HG02840 (cell line): ENCODE measurements at regions not wholly inside any gene's neighbourhood (a gene's known extent, or its start where the extent isn't known, plus 50 kb on each side); places are given as distances from the start of the nearest gene placed in this dataset.

ENCODE experiments used
- ATAC-seq: cut with Tn5 transposase; IDR thresholded peaks from one replicate; pipeline ENCODE4 v1.9.1; 2021; ENCODE audit warnings: mild to moderate bottlenecking, moderate library complexity, moderate number of reproducible peaks; ENCODE audit not compliant: unreplicated experiment, low FRiP score

GRCh38 chr1:79663916-79664315, 657.4 kb upstream of the ADGRL4 start:
- ATAC-seq = no peak

GRCh38 chr1:79662596-79662995, 656.1 kb upstream of the ADGRL4 start:
- ATAC-seq = no peak

GRCh38 chr1:79660129-79660528, 653.6 kb upstream of the ADGRL4 start:
- no peak for ATAC-seq

GRCh38 chr1:79657951-79658658, 651.6 kb upstream of the ADGRL4 start:
- ATAC-seq = no peak

- no peak for ATAC-seq
Observed at GRCh38 chr1:79655876-79656275, 649.3 kb upstream of the ADGRL4 start.

GRCh38 chr1:79652426-79652825, 645.9 kb upstream of the ADGRL4 start:
- no peak for ATAC-seq

- ATAC-seq = no peak
Observed at GRCh38 chr1:79648126-79648525, 641.6 kb upstream of the ADGRL4 start.

GRCh38 chr1:79646880-79647279, 640.4 kb upstream of the ADGRL4 start:
- ATAC-seq = no peak

GRCh38 chr1:79638382-79638781, 631.9 kb upstream of the ADGRL4 start:
- peak; percentile 98 for ATAC-seq

GRCh38 chr1:79633456-79633855, 626.9 kb upstream of the ADGRL4 start:
- no peak for ATAC-seq

- ATAC-seq = no peak
Observed at GRCh38 chr1:79629414-79629813, 622.9 kb upstream of the ADGRL4 start.

GRCh38 chr1:79617777-79618176, 611.2 kb upstream of the ADGRL4 start:
- no peak for ATAC-seq

- no peak for ATAC-seq
Observed at GRCh38 chr1:79614762-79615161, 608.2 kb upstream of the ADGRL4 start.

- ATAC-seq = no peak
Observed at GRCh38 chr1:79614106-79614505, 607.6 kb upstream of the ADGRL4 start.

- ATAC-seq = no peak
Observed at GRCh38 chr1:79613046-79613445, 606.5 kb upstream of the ADGRL4 start.

- ATAC-seq = no peak
Observed at GRCh38 chr1:79604490-79605198, 598.1 kb upstream of the ADGRL4 start.

GRCh38 chr1:79603843-79604242, 597.3 kb upstream of the ADGRL4 start:
- ATAC-seq = no peak

GRCh38 chr1:79599257-79599656, 592.7 kb upstream of the ADGRL4 start:
- ATAC-seq = no peak

GRCh38 chr1:79595931-79596330, 589.4 kb upstream of the ADGRL4 start:
- no peak for ATAC-seq

GRCh38 chr1:79594121-79594698, 587.7 kb upstream of the ADGRL4 start:
- ATAC-seq = no peak

- ATAC-seq = no peak
Observed at GRCh38 chr1:79592707-79593106, 586.2 kb upstream of the ADGRL4 start.

GRCh38 chr1:79588719-79589118, 582.2 kb upstream of the ADGRL4 start:
- no peak for ATAC-seq
